ENCODE measurements at regions not wholly inside any gene's neighbourhood (a gene's known extent, or its start where the extent isn't known, plus 50 kb on each side); places are given as distances from the start of the nearest gene placed in this dataset.

GRCh38 chr2:18357537-18357936 lies 202.9 kb downstream of the RDH14 start:
- H3K27me3 ChIP-seq (replicated peaks in 1 of 4; ENCODE audit: control insufficient read depth in 3 of 4, extremely low read depth in 1 of 4, insufficient read depth in 3 of 4, low read length in 3 of 4): no peaks in the 10 kb centered on the region
- H2AK5ac ChIP-seq (ENCODE audit: low read depth, low read length): no peak overlapping the region
- H3K27ac ChIP-seq (ENCODE audit: low read depth, low read length): no peak overlapping the region
- no peak overlapping the region for H3K4me3 ChIP-seq (ENCODE audit: extremely low read depth in 1 of 4, insufficient read depth in 2 of 4, low read depth in 3 of 4, low read length in 4 of 4)
- H3K18ac ChIP-seq (ENCODE audit: extremely low read depth, low read length): no peak overlapping the region
- no peak overlapping the region for H2BK20ac ChIP-seq (ENCODE audit: low read length)
- CTCF ChIA-PET (ENCODE audit: partially characterized antibody): no interaction called here
- no peak overlapping the region for H3K56ac ChIP-seq (replicated peaks; ENCODE audit: insufficient read length, low read depth, low read length)
- no peak overlapping the region for H4K8ac ChIP-seq (ENCODE audit: extremely low read depth, insufficient read depth, low read length)
- no peak overlapping the region for H4K5ac ChIP-seq (ENCODE audit: insufficient read length, low read depth, low read length)
- no peak overlapping the region for H2AFZ ChIP-seq (ENCODE audit: low read length)
- H2BK12ac ChIP-seq (ENCODE audit: low read depth, low read length): no peak overlapping the region
- 84% methylated on average over 2 of the region's 2 CpGs; no CpG with 5 or more reads in 1 of the 2 experiments for WGBS, 2 experiments (ENCODE audit: extremely low coverage in 1 of 2, insufficient coverage in 1 of 2, insufficient read length in 1 of 2, insufficient replicate concordance in 2 of 2, low coverage in 1 of 2, low lambda C conversion rate in 2 of 2, missing lambda C conversion rate in 1 of 2)
- H2BK120ac ChIP-seq (replicated peaks; ENCODE audit: low read depth, low read length): no peak overlapping the region
- no peaks in the 10 kb centered on the region for H3K23me2 ChIP-seq (ENCODE audit: low read depth, low read length)
- H3K4ac ChIP-seq (replicated peaks; ENCODE audit: insufficient read length, low read depth, low read length): no peak overlapping the region
- no peaks in the 10 kb centered on the region for H3K79me2 ChIP-seq (ENCODE audit: control insufficient read depth in 1 of 2, insufficient read depth in 2 of 2, low read length in 2 of 2)
- H3K9ac ChIP-seq (replicated peaks in 1 of 4; ENCODE audit: extremely low read depth in 1 of 4, low read depth in 3 of 4, low read length in 3 of 4): no peak overlapping the region
- H3K23ac ChIP-seq (ENCODE audit: insufficient read length): no peak overlapping the region
- no peaks in the 10 kb centered on the region for H3K9me3 ChIP-seq (ENCODE audit: insufficient read depth in 2 of 2, low read depth in 1 of 2, low read length in 1 of 2)
- no peak overlapping the region for H2BK5ac ChIP-seq (ENCODE audit: low read depth, low read length)
- no peaks in the 10 kb centered on the region for H3K36me3 ChIP-seq (ENCODE audit: control insufficient read depth in 2 of 4, insufficient read depth in 4 of 4, low read length in 3 of 4)
- no peaks in the 10 kb centered on the region for H3K4me1 ChIP-seq (replicated peaks in 1 of 4; ENCODE audit: control insufficient read depth in 3 of 4, insufficient read depth in 4 of 4, low read length in 3 of 4)
- H4K20me1 ChIP-seq (replicated peaks in 1 of 2; ENCODE audit: control insufficient read depth in 1 of 2, insufficient read depth in 2 of 2, low read length in 2 of 2): no peaks in the 10 kb centered on the region
- no peak overlapping the region for H3K4me2 ChIP-seq (ENCODE audit: insufficient read depth in 1 of 2, low read depth in 2 of 2, low read length in 2 of 2)
- H2BK15ac ChIP-seq (ENCODE audit: low read length): no peak overlapping the region
- no peaks in the 10 kb centered on the region for H3K79me1 ChIP-seq (ENCODE audit: low read depth, low read length)
- no peak overlapping the region for H4K91ac ChIP-seq (replicated peaks; ENCODE audit: insufficient read length, low read length)
- TF ChIP-seq TCF12 (IDR thresholded peaks at IDR 0.05; ENCODE audit: low read depth, low read length): no peak
- TF ChIP-seq FOSL1 (IDR thresholded peaks at IDR 0.05; ENCODE audit: insufficient read depth, low read depth, low read length): no peak
- TF ChIP-seq ZNF274 (IDR thresholded peaks at IDR 0.05; ENCODE audit: borderline replicate concordance, extremely low read depth, low read length): no peak
- H3K14ac ChIP-seq (ENCODE audit: insufficient read length): no peak overlapping the region
- POLR2A ChIA-PET (ENCODE audit: partially characterized antibody): no interaction called here
- DNase-seq (ENCODE audit: low read depth in 1 of 2, low spot score in 2 of 2) (no peak), FAIRE-seq (no peak)
